ENCODE measurements at regions not wholly inside any gene's neighbourhood (a gene's known extent, or its start where the extent isn't known, plus 50 kb on each side); places are given as distances from the start of the nearest gene placed in this dataset.

- TF ChIP-seq CTCF (IDR thresholded peaks at IDR 0.05 in 4 of 5, conservative IDR thresholded peaks at IDR 0.05 in 1 of 5) (no peak), POLR2A (IDR thresholded peaks at IDR 0.05) (no peak)
Measured at GRCh38 chr7:156104501-156105336, 292.5 kb upstream of the SHH start.

Data from gastrocnemius medialis (tissue), 4 donors.